Erythroblast (primary cell): ENCODE measurements at regions not wholly inside any gene's neighbourhood (a gene's known extent, or its start where the extent isn't known, plus 50 kb on each side); places are given as distances from the start of the nearest gene placed in this dataset.

Experiments
- GATA1 ChIP-seq: IDR thresholded peaks from 2 replicates; pipeline ENCODE4 v1.6.1; 2011; ENCODE audit warnings: low read depth, mild to moderate bottlenecking, control low read depth, low read length, moderate library complexity
- POLR2A ChIP-seq: IDR thresholded peaks from 2 replicates; pipeline ENCODE4 v1.6.1; 2011; ENCODE audit warnings: mild to moderate bottlenecking, low read length

GRCh38 chr2:226364217-226364616 lies 435.4 kb downstream of the IRS1 start:
- TF ChIP-seq POLR2A, result no peak
- no peak for TF ChIP-seq GATA1
